ENCODE measurements at regions not wholly inside any gene's neighbourhood (a gene's known extent, or its start where the extent isn't known, plus 50 kb on each side); places are given as distances from the start of the nearest gene placed in this dataset.
A peak's percentile ranks its signal among the peaks of the same experiment; 100 is the strongest.

DNA sequence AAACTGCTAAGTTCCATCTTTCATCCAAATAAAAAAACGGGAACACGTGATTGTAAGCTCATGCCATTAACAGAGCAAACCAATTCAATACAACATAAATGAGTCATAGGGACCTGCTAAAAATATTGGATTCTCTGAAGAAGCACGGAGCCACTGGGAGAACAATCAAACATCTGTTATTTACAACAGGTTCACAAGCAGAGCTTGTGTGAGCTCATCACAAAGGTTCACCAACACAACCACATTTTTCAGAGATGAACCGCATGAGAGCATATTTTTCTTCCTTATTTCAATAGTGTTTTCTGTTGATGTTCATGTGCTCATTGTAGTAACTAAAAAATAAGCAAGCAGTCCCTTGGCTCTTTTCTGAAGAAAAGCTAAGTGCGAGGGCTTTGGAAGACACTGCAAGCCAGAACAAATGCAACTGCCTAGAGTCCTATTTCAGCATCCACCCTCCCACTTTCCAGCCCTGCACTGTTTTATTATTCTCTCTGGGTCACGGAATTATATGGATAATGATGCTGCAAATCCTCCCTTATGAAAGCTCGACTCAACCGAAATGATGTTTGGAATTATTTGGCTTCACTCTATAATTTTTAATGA, 545.8 kb downstream of the LIG4 start:
- peak; percentile 9 for DNase-seq (ENCODE audit: low read depth)
- TF ChIP-seq, protein P1, sequence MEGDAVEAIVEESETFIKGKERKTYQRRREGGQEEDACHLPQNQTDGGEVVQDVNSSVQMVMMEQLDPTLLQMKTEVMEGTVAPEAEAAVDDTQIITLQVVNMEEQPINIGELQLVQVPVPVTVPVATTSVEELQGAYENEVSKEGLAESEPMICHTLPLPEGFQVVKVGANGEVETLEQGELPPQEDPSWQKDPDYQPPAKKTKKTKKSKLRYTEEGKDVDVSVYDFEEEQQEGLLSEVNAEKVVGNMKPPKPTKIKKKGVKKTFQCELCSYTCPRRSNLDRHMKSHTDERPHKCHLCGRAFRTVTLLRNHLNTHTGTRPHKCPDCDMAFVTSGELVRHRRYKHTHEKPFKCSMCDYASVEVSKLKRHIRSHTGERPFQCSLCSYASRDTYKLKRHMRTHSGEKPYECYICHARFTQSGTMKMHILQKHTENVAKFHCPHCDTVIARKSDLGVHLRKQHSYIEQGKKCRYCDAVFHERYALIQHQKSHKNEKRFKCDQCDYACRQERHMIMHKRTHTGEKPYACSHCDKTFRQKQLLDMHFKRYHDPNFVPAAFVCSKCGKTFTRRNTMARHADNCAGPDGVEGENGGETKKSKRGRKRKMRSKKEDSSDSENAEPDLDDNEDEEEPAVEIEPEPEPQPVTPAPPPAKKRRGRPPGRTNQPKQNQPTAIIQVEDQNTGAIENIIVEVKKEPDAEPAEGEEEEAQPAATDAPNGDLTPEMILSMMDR (IDR thresholded peaks at IDR 0.05; ENCODE audit: low read depth, low read length, missing control alignments): no peak
- in situ Hi-C loops (cut with HindIII; ENCODE audit: low sequenced_read_pairs): no loop called here
- no peak overlapping the region for H3K4me3 ChIP-seq (ENCODE audit: low read depth, low read length)

DNA sequence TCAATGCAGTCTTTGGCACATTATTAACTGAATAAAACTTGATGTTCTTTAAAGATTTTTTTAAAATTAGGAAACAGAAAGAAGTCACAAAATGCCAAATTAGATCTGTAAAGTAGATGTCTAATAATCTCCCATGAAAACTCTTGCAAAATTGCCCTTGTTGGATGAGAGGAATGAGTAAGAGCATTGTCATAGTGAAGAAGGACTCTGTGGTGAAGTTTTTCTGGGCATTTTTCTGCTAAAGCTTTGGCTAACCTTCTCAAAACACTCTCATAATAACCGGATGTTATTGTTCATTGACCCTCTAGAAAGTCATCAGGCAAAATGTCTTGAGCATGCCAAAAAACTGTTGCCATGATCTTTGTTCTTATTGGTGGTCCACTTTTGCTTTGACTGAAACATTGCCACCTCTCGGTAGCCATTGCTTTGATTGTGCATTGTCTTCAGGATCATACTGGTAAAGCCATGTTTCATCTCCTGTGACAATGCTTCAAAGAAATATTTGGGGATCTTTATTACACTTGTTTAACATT, 549.3 kb downstream of the LIG4 start:
- DNase-seq (ENCODE audit: low read depth): no peak
- in situ Hi-C loops (cut with HindIII; ENCODE audit: low sequenced_read_pairs): no loop called here
- no peak overlapping the region for H3K4me3 ChIP-seq (ENCODE audit: low read depth, low read length)
- TF ChIP-seq, protein P1 (IDR thresholded peaks at IDR 0.05; ENCODE audit: low read depth, low read length, missing control alignments): no peak

DNA sequence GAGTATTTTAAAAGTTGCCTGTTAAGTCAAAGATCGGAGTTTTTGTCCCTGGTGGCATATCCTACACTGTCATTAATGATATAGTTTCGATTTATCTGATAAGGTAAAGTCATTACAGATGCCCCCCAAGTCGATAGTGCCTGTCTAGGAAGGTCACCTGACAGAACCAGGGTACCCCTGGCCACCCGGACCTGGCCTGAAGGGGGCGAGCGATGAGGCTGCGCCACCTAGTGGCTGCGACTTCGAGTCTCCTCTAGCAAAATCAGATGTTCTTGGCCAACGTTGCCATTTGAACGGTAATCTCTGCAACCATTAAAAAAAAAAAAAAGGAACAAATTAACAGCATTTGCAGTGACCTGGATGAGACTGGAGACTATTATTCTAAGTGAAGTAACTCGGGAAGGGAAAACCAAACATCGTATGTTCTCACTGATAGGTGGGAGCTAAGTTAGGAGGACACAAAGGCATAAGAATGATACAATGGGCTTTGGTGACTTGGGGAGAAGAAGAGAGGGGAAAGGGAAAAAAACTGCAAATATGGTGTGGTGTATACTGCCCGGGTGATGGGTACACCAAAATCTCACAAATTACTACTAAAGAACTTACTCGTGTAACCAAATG, 565.1 kb downstream of the LIG4 start:
- TF ChIP-seq, protein P1 (IDR thresholded peaks at IDR 0.05; ENCODE audit: low read depth, low read length, missing control alignments): peak; percentile 93
- H3K4me3 ChIP-seq (ENCODE audit: low read depth, low read length): no peak overlapping the region
- peak; percentile 31 for DNase-seq (ENCODE audit: low read depth)
- in situ Hi-C loops (cut with HindIII; ENCODE audit: low sequenced_read_pairs): no loop called here

DNA sequence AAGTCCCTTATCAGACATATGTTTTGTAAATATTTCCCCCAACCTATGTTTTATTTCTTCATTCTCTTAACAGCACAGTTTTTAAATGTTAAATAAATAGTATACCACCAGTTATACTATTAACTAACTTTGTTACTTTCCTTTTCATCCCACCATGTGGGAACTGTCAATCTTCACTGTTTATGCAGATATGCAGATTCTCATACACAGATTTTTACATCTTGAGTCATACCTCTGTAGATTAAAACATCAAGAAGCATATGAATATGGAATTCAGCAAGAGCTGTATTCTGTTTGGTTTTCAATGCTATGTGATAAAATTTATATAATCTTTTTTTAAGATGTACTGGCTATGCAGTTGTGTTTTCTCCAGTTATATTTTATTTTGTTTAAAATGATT, 566.3 kb downstream of the LIG4 start:
- TF ChIP-seq, protein P1 (IDR thresholded peaks at IDR 0.05; ENCODE audit: low read depth, low read length, missing control alignments): no peak
- H3K4me3 ChIP-seq (ENCODE audit: low read depth, low read length): no peak overlapping the region
- DNase-seq (ENCODE audit: low read depth): no peak
- in situ Hi-C loops (cut with HindIII; ENCODE audit: low sequenced_read_pairs): no loop called here

DNA sequence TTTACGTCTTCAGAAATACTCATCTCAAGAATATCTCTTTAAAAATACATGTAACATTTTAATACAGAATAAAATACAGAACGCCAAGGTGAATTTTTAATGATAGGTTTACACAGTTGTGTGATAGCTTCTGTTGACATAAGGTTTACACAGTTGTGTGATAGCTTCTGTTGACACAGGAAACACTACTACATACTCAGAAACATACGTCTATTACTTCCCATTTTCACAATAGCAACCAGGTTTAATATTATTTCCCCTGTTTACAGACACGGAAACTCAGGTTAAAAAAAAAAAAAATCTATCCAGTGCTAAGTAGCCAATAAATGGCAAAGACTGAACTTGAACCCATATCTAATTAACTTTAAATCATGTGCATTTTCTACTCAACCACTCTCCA, 571.2 kb downstream of the LIG4 start:
- TF ChIP-seq, protein P1 (IDR thresholded peaks at IDR 0.05; ENCODE audit: low read depth, low read length, missing control alignments): no peak
- in situ Hi-C loops (cut with HindIII; ENCODE audit: low sequenced_read_pairs): no loop called here
- H3K4me3 ChIP-seq (ENCODE audit: low read depth, low read length): no peak overlapping the region
- DNase-seq (ENCODE audit: low read depth): no peak

DNA sequence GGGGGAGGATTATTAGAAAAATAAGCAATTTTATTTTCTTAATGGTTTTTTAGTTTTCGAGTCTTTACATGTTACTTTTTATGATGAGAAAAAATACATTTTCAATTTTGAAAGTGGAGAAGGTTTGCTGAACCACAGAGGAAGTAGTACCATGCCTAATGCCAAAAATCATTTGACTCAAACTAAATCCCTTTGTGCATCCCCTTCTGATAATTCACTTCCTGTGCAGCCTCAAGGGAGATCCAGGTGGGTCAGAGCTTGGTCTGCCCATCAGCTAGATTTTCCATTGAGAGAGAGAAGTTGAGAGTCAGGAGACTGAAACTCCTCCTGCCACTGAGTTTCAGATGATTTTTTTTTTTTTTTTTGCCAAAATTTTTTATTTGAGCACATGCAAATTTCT, 571.7 kb downstream of the LIG4 start:
- TF ChIP-seq, protein P1 (IDR thresholded peaks at IDR 0.05; ENCODE audit: low read depth, low read length, missing control alignments): no peak
- H3K4me3 ChIP-seq (ENCODE audit: low read depth, low read length): no peak overlapping the region
- no peak for DNase-seq (ENCODE audit: low read depth)
- in situ Hi-C loops (cut with HindIII; ENCODE audit: low sequenced_read_pairs): no loop called here

Data from astrocyte of the cerebellum (primary cell).